Loucy (cell line): ENCODE measurements at regions not wholly inside any gene's neighbourhood (a gene's known extent, or its start where the extent isn't known, plus 50 kb on each side); places are given as distances from the start of the nearest gene placed in this dataset.

Experiments used
- CTCF ChIP-seq: fragments of 200-600 bp; sonication (generic); conservative IDR thresholded peaks from 2 replicates; pipeline ENCODE4 v1.5.1; 2014; ENCODE audit warnings: mild to moderate bottlenecking, antibody characterized with exemption, low read length
- EZH2phosphoT487 ChIP-seq: fragments of 200-600 bp; IDR thresholded peaks from 2 replicates; pipeline ENCODE4 v1.6.1; 2018; ENCODE audit warnings: antibody characterized with exemption, mild to moderate bottlenecking, moderate library complexity, borderline replicate concordance

DNA sequence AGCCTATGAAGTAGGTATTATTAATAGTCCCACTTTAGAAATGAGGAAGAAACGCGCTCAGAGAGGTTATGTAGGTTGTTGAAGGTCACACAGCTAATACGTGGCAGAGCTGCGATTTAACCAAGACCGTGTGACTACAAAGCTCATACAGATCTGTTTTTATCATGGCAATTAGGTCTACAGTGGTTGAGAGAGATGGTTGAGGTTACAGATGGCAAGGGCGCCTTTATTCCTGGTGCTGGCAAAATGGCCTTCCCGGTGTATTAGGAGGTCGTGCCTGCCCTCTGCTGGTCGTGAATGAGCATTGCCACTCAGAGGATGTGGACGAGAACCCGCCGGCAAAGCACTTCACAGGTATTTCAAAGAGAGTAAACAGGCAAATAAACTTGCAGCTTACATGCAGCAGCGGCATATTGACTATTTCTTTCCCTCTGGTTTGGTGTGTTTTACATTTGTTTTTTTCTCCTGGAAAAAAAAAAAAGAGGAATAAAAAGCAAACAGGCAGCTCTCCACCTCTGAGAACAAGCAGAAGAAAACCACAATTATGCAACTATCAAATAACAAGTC is 65.3 kb upstream of the EGFLAM start:
- TF ChIP-seq EZH2phosphoT487 (no peak), CTCF (peak; percentile 94)
